ENCODE measurements at regions not wholly inside any gene's neighbourhood (a gene's known extent, or its start where the extent isn't known, plus 50 kb on each side); places are given as distances from the start of the nearest gene placed in this dataset.

GRCh38 chr1:56032096-56032676, 547.2 kb downstream of the PLPP3 start:
- no peaks in the 10 kb centered on the region for H3K9me3 Mint-ChIP-seq
- H3K4me3 ChIP-seq (ENCODE audit: low read length) = no peak overlapping the region
- no peaks in the 10 kb centered on the region for H3K4me1 ChIP-seq (ENCODE audit: control insufficient read depth, insufficient read depth, low read length)
- no peaks in the 10 kb centered on the region for H3K27me3 ChIP-seq (ENCODE audit: control insufficient read depth, insufficient read depth, low read length, poor library complexity, severe bottlenecking)
- no peaks in the 10 kb centered on the region for H3K36me3 Mint-ChIP-seq (ENCODE audit: low read depth)
- no peak for DNase-seq
- no peak overlapping the region for H3K4me3 Mint-ChIP-seq
- H3K27ac Mint-ChIP-seq = no peak overlapping the region
- H3K9ac ChIP-seq (ENCODE audit: extremely low read depth, low read length, poor library complexity, severe bottlenecking) = no peak overlapping the region
- H3K9me3 ChIP-seq (ENCODE audit: control insufficient read depth, low read length) = no peaks in the 10 kb centered on the region
- peaks cover 26% of the 10 kb centered on the region for H3K4me1 Mint-ChIP-seq
- no peak overlapping the region for H3K27ac ChIP-seq (ENCODE audit: low read depth, low read length)
- H3K36me3 ChIP-seq (ENCODE audit: control insufficient read depth, insufficient read depth, low read length) = no peaks in the 10 kb centered on the region
- H3K27me3 Mint-ChIP-seq (ENCODE audit: insufficient read depth) = peaks cover 2% of the 10 kb centered on the region
- TF ChIP-seq, protein P1, sequence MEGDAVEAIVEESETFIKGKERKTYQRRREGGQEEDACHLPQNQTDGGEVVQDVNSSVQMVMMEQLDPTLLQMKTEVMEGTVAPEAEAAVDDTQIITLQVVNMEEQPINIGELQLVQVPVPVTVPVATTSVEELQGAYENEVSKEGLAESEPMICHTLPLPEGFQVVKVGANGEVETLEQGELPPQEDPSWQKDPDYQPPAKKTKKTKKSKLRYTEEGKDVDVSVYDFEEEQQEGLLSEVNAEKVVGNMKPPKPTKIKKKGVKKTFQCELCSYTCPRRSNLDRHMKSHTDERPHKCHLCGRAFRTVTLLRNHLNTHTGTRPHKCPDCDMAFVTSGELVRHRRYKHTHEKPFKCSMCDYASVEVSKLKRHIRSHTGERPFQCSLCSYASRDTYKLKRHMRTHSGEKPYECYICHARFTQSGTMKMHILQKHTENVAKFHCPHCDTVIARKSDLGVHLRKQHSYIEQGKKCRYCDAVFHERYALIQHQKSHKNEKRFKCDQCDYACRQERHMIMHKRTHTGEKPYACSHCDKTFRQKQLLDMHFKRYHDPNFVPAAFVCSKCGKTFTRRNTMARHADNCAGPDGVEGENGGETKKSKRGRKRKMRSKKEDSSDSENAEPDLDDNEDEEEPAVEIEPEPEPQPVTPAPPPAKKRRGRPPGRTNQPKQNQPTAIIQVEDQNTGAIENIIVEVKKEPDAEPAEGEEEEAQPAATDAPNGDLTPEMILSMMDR (conservative IDR thresholded peaks at IDR 0.05) = no peak
- 84 to 92% methylated on average over 2 to 3 of the region's 3 CpGs for WGBS, 2 experiments (ENCODE audit: insufficient coverage in 1 of 2, insufficient read length in 1 of 2)

- Histone ChIP-seq H3K36me3 (ENCODE audit: control insufficient read depth, insufficient read depth, low read length) (no peaks in the 10 kb centered on the region), H3K27ac (ENCODE audit: low read depth, low read length) (no peak overlapping the region), H3K4me3 (ENCODE audit: low read length) (no peak overlapping the region), H3K27me3 (ENCODE audit: control insufficient read depth, insufficient read depth, low read length, poor library complexity, severe bottlenecking) (no peaks in the 10 kb centered on the region), H3K9me3 (ENCODE audit: control insufficient read depth, low read length) (no peaks in the 10 kb centered on the region), H3K4me1 (ENCODE audit: control insufficient read depth, insufficient read depth, low read length) (no peaks in the 10 kb centered on the region), H3K9ac (ENCODE audit: extremely low read depth, low read length, poor library complexity, severe bottlenecking) (no peak overlapping the region)
- peaks cover 2% of the 10 kb centered on the region for H3K27me3 Mint-ChIP-seq (ENCODE audit: insufficient read depth)
- 98 to 100% methylated on average over 1 to 3 of the region's 3 CpGs for WGBS, 2 experiments (ENCODE audit: insufficient coverage in 1 of 2, insufficient read length in 1 of 2)
- no peak overlapping the region for H3K4me3 Mint-ChIP-seq
- H3K27ac Mint-ChIP-seq = no peak overlapping the region
- no peak for DNase-seq
- H3K4me1 Mint-ChIP-seq = peaks cover 26% of the 10 kb centered on the region
- no peaks in the 10 kb centered on the region for H3K36me3 Mint-ChIP-seq (ENCODE audit: low read depth)
- no peaks in the 10 kb centered on the region for H3K9me3 Mint-ChIP-seq
- TF ChIP-seq, protein P1 (conservative IDR thresholded peaks at IDR 0.05) = no peak
These were observed 548.4 kb downstream of the PLPP3 start for GRCh38 chr1:56031001-56031400.

GRCh38 chr1:56029319-56030003, 549.9 kb downstream of the PLPP3 start:
- no peaks in the 10 kb centered on the region for H3K9me3 ChIP-seq (ENCODE audit: control insufficient read depth, low read length)
- H3K4me3 ChIP-seq (ENCODE audit: low read length) = peak overlapping the region; percentile 34
- Mint-ChIP-seq H3K9me3 (no peaks in the 10 kb centered on the region), H3K36me3 (ENCODE audit: low read depth) (no peaks in the 10 kb centered on the region), H3K4me1 (peaks cover 26% of the 10 kb centered on the region), H3K27me3 (ENCODE audit: insufficient read depth) (peaks cover 2% of the 10 kb centered on the region), H3K4me3 (no peak overlapping the region), H3K27ac (no peak overlapping the region)
- no peak for DNase-seq
- H3K36me3 ChIP-seq (ENCODE audit: control insufficient read depth, insufficient read depth, low read length) = no peaks in the 10 kb centered on the region
- H3K9ac ChIP-seq (ENCODE audit: extremely low read depth, low read length, poor library complexity, severe bottlenecking) = no peak overlapping the region
- 64 to 67% methylated on average over 3 to 4 of the region's 4 CpGs for WGBS, 2 experiments (ENCODE audit: insufficient coverage in 1 of 2, insufficient read length in 1 of 2)
- no peak overlapping the region for H3K27ac ChIP-seq (ENCODE audit: low read depth, low read length)
- H3K4me1 ChIP-seq (ENCODE audit: control insufficient read depth, insufficient read depth, low read length) = no peaks in the 10 kb centered on the region
- TF ChIP-seq, protein P1 (conservative IDR thresholded peaks at IDR 0.05) = peak; percentile 54
- H3K27me3 ChIP-seq (ENCODE audit: control insufficient read depth, insufficient read depth, low read length, poor library complexity, severe bottlenecking) = no peaks in the 10 kb centered on the region

Data from endodermal cell (in vitro differentiated cells).